CD4-positive, CD25-positive, alpha-beta regulatory T cell (primary cell): ENCODE measurements at regions not wholly inside any gene's neighbourhood (a gene's known extent, or its start where the extent isn't known, plus 50 kb on each side); places are given as distances from the start of the nearest gene placed in this dataset.

Source experiments
- ATAC-seq, 2 donors: fragments of 150-1000 bp; cut with Tn5 transposase; one replicate each; pipeline ENCODE4 v1.10.0; 2021; ENCODE audit warnings: low read depth in 2 of 2, moderate number of reproducible peaks in 2 of 2, moderate library complexity in 1 of 2
- DNase-seq, 3 donors: peaks; one replicate each; pipeline versions ENCODE4 v3.0.0 to v3.0.0-alpha.2; 2012 to 2022; ENCODE audit warnings: mixed read lengths in 1 of 3
- H3K27ac ChIP-seq: one replicate; pipeline ENCODE4 v1.7.0; 2013; ENCODE audit warnings: mild to moderate bottlenecking, low read length; ENCODE audit not compliant: insufficient read depth, poor library complexity, severe bottlenecking
- H3K27me3 ChIP-seq: one replicate; pipeline ENCODE4 v1.7.0; 2013; ENCODE audit warnings: low read length; ENCODE audit not compliant: control insufficient read depth, insufficient read depth
- H3K36me3 ChIP-seq: one replicate; pipeline ENCODE4 v1.7.0; 2013; ENCODE audit warnings: mild to moderate bottlenecking, low read length, moderate library complexity; ENCODE audit not compliant: control insufficient read depth, insufficient read depth
- H3K4me1 ChIP-seq: 2 replicates; pipeline ENCODE4 v1.7.0; 2013; ENCODE audit warnings: mild to moderate bottlenecking, low read length; ENCODE audit not compliant: insufficient read depth, control insufficient read depth, poor library complexity, severe bottlenecking
- H3K4me3 ChIP-seq: one replicate; pipeline ENCODE4 v1.7.0; 2013; ENCODE audit warnings: low read depth, mild to moderate bottlenecking, low read length, moderate library complexity
- H3K9me3 ChIP-seq, 2 experiments: 1 replicate in 1 of 2; 2 replicates in 1 of 2; pipeline ENCODE4 v1.7.0; 2013; ENCODE audit warnings: low read length in 2 of 2, mild to moderate bottlenecking in 1 of 2, moderate library complexity in 1 of 2; ENCODE audit not compliant: control insufficient read depth in 2 of 2
- H3K27ac Mint-ChIP-seq, 3 donors: one replicate each; pipeline ENCODE4 v1.8.0; 2020 to 2022; ENCODE audit warnings: mild to moderate bottlenecking in 3 of 3, mixed read lengths in 3 of 3, moderate library complexity in 2 of 3
- H3K27me3 Mint-ChIP-seq: one replicate; pipeline ENCODE4 v1.8.0; 2022; ENCODE audit warnings: mild to moderate bottlenecking, mixed read lengths
- H3K36me3 Mint-ChIP-seq: one replicate; pipeline ENCODE4 v1.8.0; 2020; ENCODE audit warnings: mixed read lengths
- H3K4me1 Mint-ChIP-seq, 4 donors: one replicate each; pipeline ENCODE4 v1.8.0; 2020 to 2022; ENCODE audit warnings: mixed read lengths in 4 of 4, mild to moderate bottlenecking in 1 of 4
- H3K4me3 Mint-ChIP-seq, 4 donors: one replicate each; pipeline ENCODE4 v1.8.0; 2020 to 2022; ENCODE audit warnings: mild to moderate bottlenecking in 4 of 4, mixed read lengths in 4 of 4, moderate library complexity in 3 of 4
- H3K9me3 Mint-ChIP-seq, 7 donors: one replicate each; pipeline ENCODE4 v1.8.0; 2020 to 2022; ENCODE audit warnings: mixed read lengths in 7 of 7, mild to moderate bottlenecking in 3 of 7, moderate library complexity in 2 of 7

DNA sequence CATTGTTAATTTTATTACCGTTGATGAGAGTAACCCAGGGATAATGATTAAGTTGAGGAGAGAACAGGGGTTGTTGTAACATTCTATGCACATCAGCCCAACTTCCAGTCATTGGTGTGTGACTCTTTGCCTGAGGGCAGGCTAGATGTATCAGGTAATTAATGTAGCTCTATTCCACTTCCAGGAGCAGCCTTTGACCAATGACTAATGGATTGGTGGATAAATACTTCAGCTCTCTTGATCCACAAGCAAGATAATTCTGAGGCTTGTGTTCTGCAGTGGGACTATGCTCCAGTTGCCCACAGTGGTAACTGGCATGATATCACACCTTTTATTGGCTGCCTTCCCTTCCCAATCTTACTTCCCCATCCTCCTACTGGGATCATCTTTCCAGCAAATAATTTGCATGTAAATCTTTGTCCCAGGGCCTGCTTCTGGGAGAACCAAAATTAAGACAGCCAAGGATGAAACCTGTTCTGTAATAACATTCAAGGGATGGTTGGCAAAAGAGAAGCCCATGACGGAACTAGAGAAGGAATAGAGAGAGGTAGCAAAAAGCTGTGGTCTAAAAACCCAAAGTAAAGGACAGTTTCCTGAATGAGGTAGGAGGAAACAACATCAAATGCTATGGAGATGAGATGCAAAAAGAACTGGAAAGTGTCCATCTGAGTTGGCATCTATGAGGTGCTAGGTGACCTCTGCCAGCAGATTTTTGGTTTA is 241.4 kb upstream of the RPS6KA3 start:
- Mint-ChIP-seq H3K36me3 (no peaks in the 10 kb centered on the region), H3K27ac (no peak overlapping the region), H3K9me3 (no peaks in the 10 kb centered on the region), H3K4me1 (no peaks in the 10 kb centered on the region), H3K27me3 (peaks cover 12% of the 10 kb centered on the region), H3K4me3 (no peak overlapping the region)
- Histone ChIP-seq H3K4me1 (no peaks in the 10 kb centered on the region), H3K4me3 (no peak overlapping the region), H3K9me3 (no peaks in the 10 kb centered on the region), H3K27ac (no peak overlapping the region), H3K36me3 (no peaks in the 10 kb centered on the region), H3K27me3 (no peaks in the 10 kb centered on the region)
- DNase-seq, result no peak
- ATAC-seq, result no peak

DNA sequence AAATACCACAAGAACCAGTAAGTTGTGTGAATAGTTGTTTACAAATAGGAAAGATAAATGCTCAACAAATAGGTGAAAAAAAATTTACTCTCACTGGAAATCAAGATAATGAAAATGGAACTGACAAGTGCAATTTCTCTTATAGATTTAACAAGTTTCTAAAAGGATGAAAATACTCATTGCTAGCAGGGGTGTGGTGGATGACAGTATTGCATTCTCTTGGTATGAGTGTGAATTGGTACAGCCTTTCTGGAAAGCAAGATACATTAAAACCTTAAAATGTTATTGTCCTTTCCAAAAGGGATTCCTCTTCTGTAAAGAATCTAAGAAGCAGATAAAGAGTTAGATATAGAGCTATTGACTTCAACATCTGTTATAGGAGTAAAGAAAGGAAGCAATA is 240.0 kb upstream of the RPS6KA3 start:
- no peak for ATAC-seq
- Histone ChIP-seq H3K4me3 (no peak overlapping the region), H3K27ac (no peak overlapping the region), H3K27me3 (no peaks in the 10 kb centered on the region), H3K4me1 (no peaks in the 10 kb centered on the region), H3K36me3 (no peaks in the 10 kb centered on the region), H3K9me3 (no peaks in the 10 kb centered on the region)
- no peak for DNase-seq
- H3K4me3 Mint-ChIP-seq, result no peak overlapping the region
- no peaks in the 10 kb centered on the region for H3K4me1 Mint-ChIP-seq
- H3K36me3 Mint-ChIP-seq, result no peaks in the 10 kb centered on the region
- no peak overlapping the region for H3K27ac Mint-ChIP-seq
- H3K27me3 Mint-ChIP-seq, result peaks cover 20% of the 10 kb centered on the region
- H3K9me3 Mint-ChIP-seq, result no peaks in the 10 kb centered on the region

DNA sequence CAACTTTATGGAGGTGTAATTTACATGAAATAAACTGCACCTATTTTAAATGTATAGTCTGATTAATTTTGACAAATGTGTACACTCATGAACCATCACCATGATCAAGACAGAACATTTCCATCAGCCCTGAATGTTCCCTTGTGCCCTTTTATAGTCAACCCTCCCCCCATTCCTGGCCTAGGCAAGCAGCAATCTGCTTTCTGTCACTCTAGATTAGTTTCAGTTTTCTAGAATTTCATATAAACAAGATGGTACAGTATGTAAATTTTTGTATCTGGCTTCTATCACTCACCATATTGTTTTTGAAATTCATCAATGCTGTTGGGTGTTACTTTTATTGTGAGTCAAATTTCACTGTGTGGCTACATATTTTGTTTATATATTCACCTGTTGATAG is 234.2 kb upstream of the RPS6KA3 start:
- Mint-ChIP-seq H3K9me3 (no peaks in the 10 kb centered on the region), H3K36me3 (no peaks in the 10 kb centered on the region), H3K27ac (no peak overlapping the region), H3K27me3 (peaks cover 13% of the 10 kb centered on the region), H3K4me1 (peaks cover 0 to 10% (median 7%) of the 10 kb centered on the region in 4 donors), H3K4me3 (no peak overlapping the region)
- DNase-seq, result no peak
- Histone ChIP-seq H3K27ac (no peak overlapping the region), H3K4me3 (no peak overlapping the region), H3K36me3 (no peaks in the 10 kb centered on the region), H3K4me1 (no peaks in the 10 kb centered on the region), H3K27me3 (peaks cover 3% of the 10 kb centered on the region), H3K9me3 (no peaks in the 10 kb centered on the region)
- ATAC-seq, result no peak

DNA sequence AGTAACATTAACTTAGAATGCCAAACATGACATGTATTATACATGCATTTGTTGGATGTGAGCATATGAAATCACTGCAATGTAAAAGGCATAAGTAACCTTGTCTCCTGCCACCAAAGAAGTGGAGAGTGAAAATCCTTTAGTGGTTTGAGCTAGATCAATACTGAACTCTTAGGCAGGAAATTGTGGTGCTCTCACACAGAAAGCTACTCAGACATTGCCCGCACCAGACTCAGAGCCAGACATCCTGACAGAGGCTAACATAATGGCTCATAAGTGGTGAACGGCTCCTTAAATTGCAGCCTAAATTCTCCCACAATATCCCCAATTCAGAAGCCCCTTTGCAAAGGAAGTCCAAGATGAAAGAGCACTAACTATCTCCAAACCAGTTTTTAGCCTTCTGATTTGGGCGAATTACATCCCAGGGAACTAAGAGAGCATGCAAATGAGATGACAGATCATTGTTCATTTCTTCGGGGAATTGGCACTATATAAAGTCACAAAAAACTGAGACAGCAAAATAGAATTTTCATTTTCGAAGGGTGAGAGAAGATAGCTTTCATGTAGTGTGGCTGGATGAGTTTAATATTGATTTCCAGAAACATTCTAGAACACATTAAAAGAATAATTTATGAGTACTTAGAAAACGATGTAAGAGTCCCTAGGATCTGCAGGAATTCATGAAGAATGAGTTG is 233.6 kb upstream of the RPS6KA3 start:
- Histone ChIP-seq H3K4me1 (no peaks in the 10 kb centered on the region), H3K9me3 (no peaks in the 10 kb centered on the region), H3K36me3 (no peaks in the 10 kb centered on the region), H3K4me3 (no peak overlapping the region), H3K27ac (no peak overlapping the region), H3K27me3 (peaks cover 3% of the 10 kb centered on the region)
- no peak overlapping the region for H3K4me3 Mint-ChIP-seq
- no peak overlapping the region for H3K27ac Mint-ChIP-seq
- peaks cover 13% of the 10 kb centered on the region for H3K27me3 Mint-ChIP-seq
- DNase-seq (peak in 1 of 3 donors; percentile 39), ATAC-seq (peak; percentile 53 to 58)
- H3K9me3 Mint-ChIP-seq, result peaks cover 0 to 2% (median 0%) of the 10 kb centered on the region in 7 donors
- no peaks in the 10 kb centered on the region for H3K36me3 Mint-ChIP-seq
- peaks cover 0 to 10% (median 7%) of the 10 kb centered on the region in 4 donors for H3K4me1 Mint-ChIP-seq

DNA sequence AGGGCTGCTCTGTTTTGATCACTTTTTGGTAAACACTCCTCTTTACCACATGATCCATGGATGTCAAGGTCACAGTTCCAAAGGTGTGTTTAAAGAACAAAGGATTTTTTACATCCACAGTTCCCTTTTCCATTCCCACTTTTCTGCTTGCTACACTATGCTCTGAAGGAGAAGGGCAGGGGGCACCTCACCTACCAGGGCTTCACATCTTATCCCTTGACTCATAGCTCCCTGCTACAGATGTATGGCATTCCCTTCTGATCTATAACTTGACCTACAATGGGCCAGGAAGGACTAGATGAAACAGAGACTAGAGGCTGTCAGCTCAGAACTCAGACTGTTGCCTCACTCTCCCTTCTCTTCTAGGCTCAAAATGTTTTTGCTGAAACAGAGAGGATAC is 233.1 kb upstream of the RPS6KA3 start:
- ATAC-seq, result no peak
- Mint-ChIP-seq H3K4me1 (peaks cover 0 to 10% (median 7%) of the 10 kb centered on the region in 4 donors), H3K4me3 (no peak overlapping the region)

DNA sequence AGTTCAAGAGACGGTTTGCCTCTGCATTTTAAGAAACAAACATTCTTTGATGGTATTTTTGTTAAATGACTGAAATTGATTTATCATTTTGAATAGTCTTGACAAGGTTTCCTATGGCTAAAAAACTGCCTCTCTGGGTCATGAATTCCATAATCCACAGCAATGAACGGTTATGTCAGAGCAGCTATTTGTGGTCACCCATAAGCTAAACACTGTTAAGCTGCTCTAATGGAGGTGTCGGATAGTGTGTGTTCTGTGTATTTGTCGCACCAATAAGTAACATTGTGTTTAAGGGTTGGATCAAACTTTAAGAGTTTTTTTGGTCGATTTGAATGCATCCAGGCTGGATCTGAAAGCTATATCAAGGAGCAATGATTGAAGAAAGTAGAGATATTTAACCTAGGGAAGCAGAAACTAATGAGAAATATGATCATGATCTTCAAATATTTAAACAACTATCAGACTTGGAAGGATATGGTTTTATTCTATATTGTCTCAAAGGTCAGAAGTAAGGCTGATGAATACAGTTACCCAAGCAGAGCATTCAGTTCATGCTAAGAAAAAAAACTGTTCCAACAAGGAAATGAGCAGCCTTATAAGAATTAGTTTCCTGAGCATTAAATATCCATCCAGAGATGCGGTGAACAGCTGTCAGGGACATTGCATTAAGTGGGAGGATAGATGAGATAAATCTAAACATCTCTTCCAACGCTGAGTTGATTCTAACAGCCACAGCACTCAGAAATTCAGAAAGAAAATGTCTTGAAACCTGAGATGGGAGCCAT is 232.3 kb upstream of the RPS6KA3 start:
- no peaks in the 10 kb centered on the region for H3K36me3 ChIP-seq
- no peak overlapping the region for H3K27ac Mint-ChIP-seq
- DNase-seq (no peak), ATAC-seq (no peak)
- no peak overlapping the region for H3K4me3 Mint-ChIP-seq
- no peak overlapping the region for H3K27ac ChIP-seq
- no peak overlapping the region for H3K4me3 ChIP-seq
- H3K4me1 Mint-ChIP-seq, result peaks cover 0 to 10% (median 7%) of the 10 kb centered on the region in 4 donors
- peaks cover 3% of the 10 kb centered on the region for H3K27me3 ChIP-seq
- H3K4me1 ChIP-seq, result no peaks in the 10 kb centered on the region
- H3K9me3 ChIP-seq, result no peaks in the 10 kb centered on the region
- no peaks in the 10 kb centered on the region for H3K36me3 Mint-ChIP-seq
- peaks cover 0 to 2% (median 0%) of the 10 kb centered on the region in 7 donors for H3K9me3 Mint-ChIP-seq
- H3K27me3 Mint-ChIP-seq, result peaks cover 13% of the 10 kb centered on the region

More for the DNA sequence above, 233.1 kb upstream of the RPS6KA3 start:
- DNase-seq, result no peak
- Histone ChIP-seq H3K27ac (no peak overlapping the region), H3K27me3 (peaks cover 3% of the 10 kb centered on the region), H3K9me3 (no peaks in the 10 kb centered on the region), H3K4me3 (no peak overlapping the region), H3K4me1 (no peaks in the 10 kb centered on the region), H3K36me3 (no peaks in the 10 kb centered on the region)
- peaks cover 13% of the 10 kb centered on the region for H3K27me3 Mint-ChIP-seq
- no peak overlapping the region for H3K27ac Mint-ChIP-seq
- H3K9me3 Mint-ChIP-seq, result peaks cover 0 to 2% (median 0%) of the 10 kb centered on the region in 7 donors
- H3K36me3 Mint-ChIP-seq, result no peaks in the 10 kb centered on the region

DNA sequence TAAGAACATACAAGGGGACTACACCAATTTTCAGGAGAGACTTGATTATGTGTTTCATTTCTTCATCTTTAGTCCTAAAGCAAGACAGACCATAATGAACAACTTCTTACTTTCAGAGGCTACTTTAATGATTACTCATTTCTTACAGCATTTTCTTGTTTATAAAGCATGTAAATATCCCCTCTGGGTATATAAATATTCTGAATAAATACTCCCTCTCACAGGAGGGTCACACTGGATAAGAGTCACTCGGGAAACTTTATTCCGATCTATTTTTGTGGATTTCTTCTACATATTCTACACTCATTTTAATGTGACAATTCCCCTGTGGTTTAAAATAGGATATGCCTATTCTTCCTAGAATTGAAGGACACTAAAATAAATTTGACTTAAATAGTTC is 228.9 kb upstream of the RPS6KA3 start:
- no peak for DNase-seq
- no peaks in the 10 kb centered on the region for H3K36me3 Mint-ChIP-seq
- peaks cover 0 to 2% (median 0%) of the 10 kb centered on the region in 7 donors for H3K9me3 Mint-ChIP-seq
- no peak overlapping the region for H3K4me3 ChIP-seq
- H3K27me3 Mint-ChIP-seq, result no peaks in the 10 kb centered on the region
- no peak overlapping the region for H3K27ac ChIP-seq
- H3K9me3 ChIP-seq, result no peaks in the 10 kb centered on the region
- no peaks in the 10 kb centered on the region for H3K36me3 ChIP-seq
- H3K4me1 Mint-ChIP-seq, result peaks cover 0 to 10% (median 7%) of the 10 kb centered on the region in 4 donors
- no peak for ATAC-seq
- no peak overlapping the region for H3K27ac Mint-ChIP-seq
- peaks cover 3% of the 10 kb centered on the region for H3K27me3 ChIP-seq
- H3K4me3 Mint-ChIP-seq, result no peak overlapping the region
- no peaks in the 10 kb centered on the region for H3K4me1 ChIP-seq
